WTC11 (cell line): ENCODE measurements at regions not wholly inside any gene's neighbourhood (a gene's known extent, or its start where the extent isn't known, plus 50 kb on each side); places are given as distances from the start of the nearest gene placed in this dataset.

ENCODE experiments used
- CTCF ChIP-seq: fragments of 200-600 bp; IDR thresholded peaks from 2 replicates; pipeline ENCODE4 v1.8.0; 2022; ENCODE audit warnings: antibody characterized with exemption
- FOXJ3 ChIP-seq: sonication (generic); formaldehyde crosslinking; IDR thresholded peaks from 2 replicates; pipeline ENCODE4 v1.9.0; 2021; ENCODE audit warnings: missing genetic modification reagents, mild to moderate bottlenecking, borderline replicate concordance
- USF2 ChIP-seq: sonication (generic); formaldehyde crosslinking; IDR thresholded peaks from 2 replicates; pipeline ENCODE4 v1.8.1; 2023; ENCODE audit warnings: mild to moderate bottlenecking, missing genetic modification reagents, moderate library complexity
- ZBTB43 ChIP-seq: sonication (generic); formaldehyde crosslinking; IDR thresholded peaks from 2 replicates; pipeline ENCODE4 v1.8.1; 2023; ENCODE audit warnings: mild to moderate bottlenecking, missing genetic modification reagents

DNA sequence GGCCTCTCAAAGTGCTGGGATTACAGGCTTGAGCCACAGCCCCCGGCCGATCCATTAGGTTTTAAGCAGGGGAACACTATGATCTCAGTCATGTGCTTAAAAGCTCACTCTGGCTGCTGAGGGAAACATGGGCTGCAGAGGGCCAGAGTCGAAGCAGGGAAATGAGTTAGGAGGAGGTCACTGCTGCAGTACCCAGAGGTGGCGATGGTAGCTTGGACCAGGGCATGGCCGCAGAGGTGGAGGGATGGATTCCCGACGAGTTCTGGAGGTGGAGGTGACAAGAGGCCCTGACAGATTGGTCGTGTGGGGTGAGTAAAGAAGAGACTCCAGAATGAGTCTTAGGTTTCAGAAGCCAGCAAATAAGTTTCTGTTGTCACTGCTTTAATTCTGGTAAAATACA lies 54.4 kb upstream of the INCENP start:
- TF ChIP-seq ZBTB43 (CRISPR knock-in tag), result no peak
- TF ChIP-seq FOXJ3 (CRISPR knock-in tag), result no peak
- TF ChIP-seq CTCF, result no peak
- no peak for TF ChIP-seq USF2
